HEK293 (cell line): ENCODE measurements at regions not wholly inside any gene's neighbourhood (a gene's known extent, or its start where the extent isn't known, plus 50 kb on each side); places are given as distances from the start of the nearest gene placed in this dataset.

Experiments
- CTCF ChIP-seq: fragments of 450-650 bp; formaldehyde crosslinking; IDR thresholded peaks from 2 replicates; pipeline ENCODE4 v1.5.1; 2016; ENCODE audit warnings: missing biosample characterization, missing genetic modification characterization
- KLF9 ChIP-seq: fragments of 450-650 bp; formaldehyde crosslinking; IDR thresholded peaks from 2 replicates; pipeline ENCODE4 v1.5.1; 2016; ENCODE audit warnings: missing biosample characterization, missing genetic modification characterization, low read depth
- PBX3 ChIP-seq: sonication (generic); formaldehyde crosslinking; IDR thresholded peaks from 2 replicates; pipeline ENCODE4 v1.8.1; 2022; ENCODE audit warnings: mild to moderate bottlenecking, moderate library complexity, missing genetic modification reagents
- ZBTB44 ChIP-seq: fragments of 450-650 bp; IDR thresholded peaks from 2 replicates; pipeline ENCODE4 v1.5.1; 2018; ENCODE audit warnings: missing biosample characterization, mild to moderate bottlenecking, missing genetic modification characterization
- ZNF350 ChIP-seq: fragments of 450-650 bp; formaldehyde crosslinking; IDR thresholded peaks from 2 replicates; pipeline ENCODE4 v1.5.0; 2017; ENCODE audit warnings: missing biosample characterization, mild to moderate bottlenecking, missing genetic modification characterization
- ZNF423 ChIP-seq: fragments of 450-650 bp; formaldehyde crosslinking; IDR thresholded peaks from 2 replicates; pipeline ENCODE4 v1.5.1; 2016; ENCODE audit warnings: missing biosample characterization, missing genetic modification characterization
- ZNF548 ChIP-seq: fragments of 450-650 bp; formaldehyde crosslinking; IDR thresholded peaks from 2 replicates; pipeline ENCODE4 v1.5.1; 2016; ENCODE audit warnings: missing biosample characterization, missing genetic modification characterization
- ZNF654 ChIP-seq: fragments of 450-650 bp; formaldehyde crosslinking; IDR thresholded peaks from 2 replicates; pipeline ENCODE4 v1.5.1; 2016; ENCODE audit warnings: low read depth, missing biosample characterization, missing genetic modification characterization

- no peak for TF ChIP-seq KLF9 (tag by site-specific recombination)
- no peak for TF ChIP-seq ZNF654 (tag by site-specific recombination)
- no peak for TF ChIP-seq ZNF548 (tag by site-specific recombination)
- no peak for TF ChIP-seq ZBTB44 (tag by site-specific recombination)
- no peak for TF ChIP-seq PBX3 (CRISPR knock-in tag)
- TF ChIP-seq CTCF, result no peak
- no peak for TF ChIP-seq ZNF423 (tag by site-specific recombination)
- TF ChIP-seq ZNF350 (tag by site-specific recombination), result no peak
These were observed 176.2 kb upstream of the SHH start for GRCh38 chr7:155988416-155988815.
